RWPE1 (cell line): ENCODE measurements at regions not wholly inside any gene's neighbourhood (a gene's known extent, or its start where the extent isn't known, plus 50 kb on each side); places are given as distances from the start of the nearest gene placed in this dataset.
"Not testable (repeated sequence)": the region's sequence is repeated elsewhere in the genome, so short reads cannot be mapped to it uniquely, and the experiment has no call there.

ENCODE experiments used
- CTCF ChIA-PET: fragments of 350-600 bp; sonication (Branson Sonifier 250); formaldehyde crosslinking; extraction: SDS; loops from one replicate; lab custom pipeline; 2021; lab: Yijun Ruan, JAX
- POLR2A ChIA-PET: fragments of 400-600 bp; formaldehyde crosslinking; extraction: SDS; loops from one replicate; lab custom pipeline; 2020; ENCODE audit warnings: antibody characterized with exemption; ENCODE audit not compliant: low non-redundant PET; lab: Yijun Ruan, JAX
- DNase-seq: peaks from one replicate; pipeline ENCODE4 v3.0.0; 2012; ENCODE audit warnings: low spot score
- H3K27ac ChIP-seq: fragments of 450-650 bp; 2 replicates; pipeline ENCODE4 v1.5.1; 2017
- TF ChIP-seq, protein P1 (sequence below): fragments of 450-650 bp; conservative IDR thresholded peaks from 2 replicates; pipeline ENCODE4 v1.5.1; 2017; ENCODE audit warnings: low read depth, mild to moderate bottlenecking

DNA sequence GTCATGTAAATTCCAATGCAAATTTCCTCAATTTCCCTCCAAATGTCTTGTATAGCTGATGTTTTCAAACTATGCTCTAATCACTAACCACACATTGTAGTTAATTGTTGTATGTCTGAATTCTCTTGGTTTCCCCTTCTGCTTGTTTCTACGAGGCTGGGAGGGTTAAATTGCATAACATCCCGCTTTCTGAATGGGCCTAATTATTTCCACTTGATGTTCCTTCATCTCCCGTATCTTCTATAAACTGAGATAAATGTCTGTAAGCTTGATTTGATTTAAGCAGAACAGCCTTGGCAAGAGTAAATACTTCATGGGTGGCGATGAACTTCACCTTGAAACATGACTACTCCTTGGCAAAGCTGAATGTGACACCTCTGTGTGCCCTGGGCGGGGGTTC, 72.2 kb downstream of the SERINC2 start:
- no peak overlapping the region for H3K27ac ChIP-seq
- ChIA-PET CTCF (interaction anchor here (0.6 kb wide), 1 partner anchor 31 kb away, joined by 3 read pairs; no protein-coding TSS in a partner anchor), POLR2A (no interaction called here)
- TF ChIP-seq, protein P1, sequence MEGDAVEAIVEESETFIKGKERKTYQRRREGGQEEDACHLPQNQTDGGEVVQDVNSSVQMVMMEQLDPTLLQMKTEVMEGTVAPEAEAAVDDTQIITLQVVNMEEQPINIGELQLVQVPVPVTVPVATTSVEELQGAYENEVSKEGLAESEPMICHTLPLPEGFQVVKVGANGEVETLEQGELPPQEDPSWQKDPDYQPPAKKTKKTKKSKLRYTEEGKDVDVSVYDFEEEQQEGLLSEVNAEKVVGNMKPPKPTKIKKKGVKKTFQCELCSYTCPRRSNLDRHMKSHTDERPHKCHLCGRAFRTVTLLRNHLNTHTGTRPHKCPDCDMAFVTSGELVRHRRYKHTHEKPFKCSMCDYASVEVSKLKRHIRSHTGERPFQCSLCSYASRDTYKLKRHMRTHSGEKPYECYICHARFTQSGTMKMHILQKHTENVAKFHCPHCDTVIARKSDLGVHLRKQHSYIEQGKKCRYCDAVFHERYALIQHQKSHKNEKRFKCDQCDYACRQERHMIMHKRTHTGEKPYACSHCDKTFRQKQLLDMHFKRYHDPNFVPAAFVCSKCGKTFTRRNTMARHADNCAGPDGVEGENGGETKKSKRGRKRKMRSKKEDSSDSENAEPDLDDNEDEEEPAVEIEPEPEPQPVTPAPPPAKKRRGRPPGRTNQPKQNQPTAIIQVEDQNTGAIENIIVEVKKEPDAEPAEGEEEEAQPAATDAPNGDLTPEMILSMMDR, result no peak
- no peak for DNase-seq

DNA sequence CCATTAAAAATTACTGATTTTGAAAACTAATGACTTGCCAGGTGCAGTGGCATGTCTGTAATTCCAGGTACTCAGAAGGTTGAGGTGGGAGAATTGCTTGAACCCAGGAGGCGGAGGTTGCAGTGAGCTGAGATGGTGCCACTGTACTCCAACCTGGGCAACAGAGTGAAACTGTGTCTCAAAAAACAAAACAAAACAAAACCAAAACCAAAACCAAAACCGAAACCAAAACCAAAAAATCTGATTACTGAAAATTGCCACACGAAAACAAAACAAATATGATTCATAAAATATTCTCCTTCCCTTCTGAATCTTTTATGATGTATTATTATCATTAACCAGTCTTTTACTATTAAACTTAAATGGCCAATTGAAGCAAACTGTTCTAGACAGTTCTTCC, 74.1 kb downstream of the SERINC2 start:
- CTCF ChIA-PET, result interaction anchor here (0.7 kb wide), 1 partner anchor 1008 kb away, joined by 5 read pairs; no protein-coding TSS in a partner anchor
- TF ChIP-seq, protein P1, result no peak
- POLR2A ChIA-PET, result no interaction called here
- no peak overlapping the region for H3K27ac ChIP-seq
- no peak for DNase-seq

DNA sequence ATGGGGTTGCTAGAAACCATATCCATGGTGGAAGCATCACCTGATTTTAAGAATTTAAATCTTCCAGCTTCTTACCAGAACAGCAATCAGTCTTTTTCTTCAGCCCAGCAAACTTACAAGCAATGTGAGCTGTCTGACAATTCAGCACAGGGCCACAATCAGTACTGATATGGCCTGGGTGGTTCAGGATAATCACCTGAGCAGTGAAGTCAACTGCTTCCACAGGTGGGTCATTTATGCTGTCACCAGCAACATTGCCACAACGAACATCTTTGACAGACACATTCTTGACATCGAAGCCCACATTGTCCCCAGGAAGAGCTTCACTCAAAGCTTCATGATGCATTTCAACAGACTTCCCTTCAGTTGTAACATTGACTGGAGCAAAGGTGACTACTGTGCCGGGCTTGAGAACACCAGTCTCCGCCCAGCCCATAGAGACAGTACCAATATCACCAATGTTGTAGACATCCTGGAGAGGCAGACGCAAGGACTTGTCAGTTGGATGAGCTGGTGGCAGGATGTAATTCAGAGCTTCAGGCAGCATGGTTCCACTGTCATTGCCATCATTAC, 74.8 kb downstream of the SERINC2 start:
- DNase-seq, result no peak
- CTCF ChIA-PET, result no interaction called here
- H3K27ac ChIP-seq, result no peak overlapping the region
- POLR2A ChIA-PET, result no interaction called here
- TF ChIP-seq, protein P1, result no peak

DNA sequence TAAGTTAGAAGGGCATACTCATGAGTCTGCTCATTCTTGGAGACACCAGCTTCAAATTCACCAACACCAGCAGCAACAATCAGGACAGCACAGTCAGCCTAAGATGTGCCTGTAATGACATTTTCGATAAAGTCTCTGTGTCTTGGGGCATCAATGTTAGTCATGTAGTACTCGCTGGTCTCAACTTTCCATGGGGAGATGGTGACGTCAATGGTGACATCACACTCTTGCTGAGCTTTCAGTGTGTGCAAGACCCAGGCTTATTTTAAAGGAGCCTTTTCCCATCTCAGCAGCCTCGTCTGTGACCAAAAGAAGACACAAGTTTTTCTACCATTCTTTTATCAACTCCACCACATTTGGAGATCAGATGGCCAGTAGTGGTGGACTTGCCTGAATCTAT, 75.5 kb downstream of the SERINC2 start:
- POLR2A ChIA-PET, result no interaction called here
- CTCF ChIA-PET, result interaction anchor here (0.6 kb wide), 1 partner anchor 30 kb away, joined by 3 read pairs; no protein-coding TSS in a partner anchor

DNA sequence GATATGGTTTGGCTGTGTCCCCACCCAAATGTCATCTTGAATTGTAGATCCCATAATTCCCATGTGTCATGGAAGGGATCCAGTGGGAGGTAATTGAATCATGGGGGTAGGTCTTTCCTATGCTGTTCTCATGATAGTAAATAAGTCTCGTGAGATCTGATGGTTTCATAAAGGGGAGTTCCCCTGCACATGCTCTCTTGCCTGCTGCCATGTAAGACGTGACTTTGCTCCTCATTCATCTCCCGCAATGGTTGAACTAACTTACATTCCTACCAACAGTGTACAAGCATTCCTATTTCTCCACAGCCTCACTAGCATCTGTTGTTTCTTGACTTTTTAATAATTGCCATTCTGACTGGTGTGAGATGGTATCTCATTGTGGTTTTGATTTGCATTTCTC, 76.6 kb downstream of the SERINC2 start:
- DNase-seq, H3K27ac ChIP-seq, POLR2A ChIA-PET, CTCF ChIA-PET: not testable (repeated sequence)

More for the DNA sequence above, 75.5 kb downstream of the SERINC2 start:
- TF ChIP-seq, protein P1, result no peak
- no peak overlapping the region for H3K27ac ChIP-seq
- no peak for DNase-seq

DNA sequence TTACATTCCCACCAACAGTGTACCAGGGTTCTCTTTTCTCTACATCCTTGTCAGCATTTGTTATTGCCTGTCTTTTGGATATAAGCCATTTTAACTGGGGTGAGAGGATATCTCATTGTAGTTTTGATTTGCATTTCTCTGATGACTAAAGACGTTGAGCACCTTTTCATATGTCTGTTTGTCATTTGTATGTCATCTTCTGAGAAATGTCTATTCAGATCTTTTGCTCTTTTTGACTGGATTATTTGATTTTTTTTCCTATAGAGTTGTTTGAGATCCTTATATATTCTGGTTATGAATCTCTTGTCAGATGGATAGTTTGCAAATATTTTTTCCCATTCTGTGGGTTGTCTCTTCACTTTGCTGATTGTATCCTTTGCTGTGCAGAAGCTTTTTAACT, 77.6 kb downstream of the SERINC2 start:
- POLR2A ChIA-PET, H3K27ac ChIP-seq, CTCF ChIA-PET, DNase-seq: not testable (repeated sequence)

DNA sequence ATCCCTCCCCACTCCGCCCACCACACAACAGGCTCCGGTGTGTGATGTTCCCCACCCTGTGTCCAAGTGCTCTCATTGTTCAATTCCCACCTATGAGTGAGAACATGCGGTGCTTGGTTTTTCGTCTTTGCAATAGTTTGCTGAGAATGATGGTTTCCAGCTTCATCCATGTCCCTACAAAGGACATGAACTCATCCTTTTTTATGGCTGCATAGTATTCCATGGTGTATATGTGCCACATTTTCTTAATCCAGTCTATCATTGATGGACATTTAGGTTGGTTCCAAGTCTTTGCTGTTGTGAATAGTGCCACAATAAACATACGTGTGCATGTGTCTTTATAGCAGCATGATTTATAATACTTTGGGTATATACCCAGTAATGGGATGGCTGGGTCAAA, 81.0 kb upstream of the TINAGL1 start:
- DNase-seq, CTCF ChIA-PET, POLR2A ChIA-PET, H3K27ac ChIP-seq: not testable (repeated sequence)

DNA sequence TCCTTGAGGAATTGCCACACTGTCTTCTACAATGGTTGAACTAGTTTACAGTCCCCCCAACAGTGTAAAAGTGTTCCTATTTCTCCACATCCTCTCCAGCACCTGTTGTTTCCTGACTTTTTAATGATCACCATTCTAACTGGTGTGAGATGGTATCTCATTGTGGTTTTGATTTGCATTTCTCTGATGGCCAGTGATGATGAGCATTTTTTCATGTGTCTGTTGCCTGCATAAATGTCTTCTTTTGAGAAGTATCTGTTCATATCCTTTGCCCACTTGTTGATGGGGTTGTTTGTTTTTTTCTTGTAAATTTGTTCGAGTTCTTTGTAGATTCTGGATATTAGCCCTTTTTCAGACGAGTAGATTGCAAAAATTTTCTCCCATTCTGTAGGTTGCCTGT, 80.5 kb upstream of the TINAGL1 start:
- H3K27ac ChIP-seq, CTCF ChIA-PET, POLR2A ChIA-PET: not testable (repeated sequence)

DNA sequence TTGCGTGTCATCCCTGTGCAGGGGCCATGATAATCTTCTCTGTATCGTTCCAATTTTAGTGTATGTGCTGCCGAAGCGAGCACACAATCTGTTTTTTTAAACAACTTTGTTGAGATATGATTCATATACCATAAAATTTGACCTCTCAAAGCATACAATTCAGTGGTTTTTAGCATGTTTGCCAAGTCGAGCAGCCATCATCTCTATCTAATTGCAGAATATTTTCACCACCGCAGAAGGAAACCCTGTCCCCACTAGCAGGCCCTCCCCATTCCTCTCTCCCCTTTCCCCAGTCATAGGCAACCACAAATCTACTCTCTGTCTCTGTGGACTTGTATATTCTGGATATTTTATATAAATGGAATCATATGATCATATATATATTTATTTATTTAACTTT, 78.7 kb upstream of the TINAGL1 start:
- TF ChIP-seq, protein P1, result no peak

More for the DNA sequence above, 80.5 kb upstream of the TINAGL1 start:
- not testable (repeated sequence) for DNase-seq

More for the DNA sequence above, 78.7 kb upstream of the TINAGL1 start:
- CTCF ChIA-PET, result no interaction called here
- POLR2A ChIA-PET, result no interaction called here
- no peak for DNase-seq
- no peak overlapping the region for H3K27ac ChIP-seq
